Colonic mucosa (tissue), 4 donors: ENCODE measurements at regions not wholly inside any gene's neighbourhood (a gene's known extent, or its start where the extent isn't known, plus 50 kb on each side); places are given as distances from the start of the nearest gene placed in this dataset.
"Not testable (repeated sequence)": the region's sequence is repeated elsewhere in the genome, so short reads cannot be mapped to it uniquely, and the experiment has no call there.

Experiments used
- DNase-seq: peaks from one replicate; pipeline ENCODE4 v3.0.0-alpha.2; 2020
- H3K27ac ChIP-seq: fragments of 200-600 bp; one replicate; pipeline ENCODE4 v1.8.0; 2021
- H3K27me3 ChIP-seq: fragments of 200-600 bp; one replicate; pipeline ENCODE4 v1.8.0; 2021
- H3K36me3 ChIP-seq: fragments of 200-600 bp; one replicate; pipeline ENCODE4 v1.8.0; 2021
- H3K4me1 ChIP-seq: fragments of 200-600 bp; one replicate; pipeline ENCODE4 v1.8.0; 2021; ENCODE audit warnings: mild to moderate bottlenecking
- H3K4me3 ChIP-seq: fragments of 200-600 bp; one replicate; pipeline ENCODE4 v1.8.0; 2021
- H3K9ac ChIP-seq, 2 donors: one replicate each; pipeline ENCODE4 v1.7.0; 2013; ENCODE audit warnings: control low read depth in 2 of 2, low read depth in 2 of 2, low read length in 2 of 2
- H3K9me3 ChIP-seq: fragments of 200-600 bp; one replicate; pipeline ENCODE4 v1.8.0; 2021
- CTCF ChIP-seq: fragments of 200-600 bp; IDR thresholded peaks from one replicate; pipeline ENCODE4 v1.8.0; 2022; ENCODE audit warnings: antibody characterized with exemption, mild to moderate bottlenecking
- intact Hi-C: fragments of 100-400 bp; cut with DNase I; formaldehyde crosslinking; loops from one replicate; pipeline ENCODE4 v1.14.1; 2022
- donor health status: healthy.
- donor health status: DM: no; HTN: no; CAD: no.
- donor health status: DM: no; HTN: no; CAD: no.

GRCh38 chr18:38174173-38174572 is 608.6 kb upstream of the CELF4 start:
- no peaks in the 10 kb centered on the region for H3K27me3 ChIP-seq
- H3K4me1 ChIP-seq = no peaks in the 10 kb centered on the region
- TF ChIP-seq CTCF = no peak
- no peak overlapping the region for H3K4me3 ChIP-seq
- H3K9me3 ChIP-seq = no peaks in the 10 kb centered on the region
- H3K27ac ChIP-seq = no peak overlapping the region
- intact Hi-C loops = no loop called here
- DNase-seq = no peak
- no peak overlapping the region for H3K9ac ChIP-seq
- H3K36me3 ChIP-seq = no peaks in the 10 kb centered on the region

- no peaks in the 10 kb centered on the region for H3K4me1 ChIP-seq
- no peak for DNase-seq
- H3K27ac ChIP-seq = no peak overlapping the region
- no peaks in the 10 kb centered on the region for H3K9me3 ChIP-seq
- intact Hi-C loops = no loop called here
- no peaks in the 10 kb centered on the region for H3K27me3 ChIP-seq
- no peak overlapping the region for H3K4me3 ChIP-seq
- no peaks in the 10 kb centered on the region for H3K36me3 ChIP-seq
- no peak for TF ChIP-seq CTCF
- H3K9ac ChIP-seq = no peak overlapping the region
Measured at GRCh38 chr18:38170845-38171244, 605.2 kb upstream of the CELF4 start.

GRCh38 chr18:38167623-38168022 is 602.0 kb upstream of the CELF4 start:
- TF ChIP-seq CTCF = no peak
- H3K36me3 ChIP-seq = no peaks in the 10 kb centered on the region
- intact Hi-C loops = no loop called here
- H3K27me3 ChIP-seq = no peaks in the 10 kb centered on the region
- no peaks in the 10 kb centered on the region for H3K9me3 ChIP-seq
- H3K4me1 ChIP-seq = no peaks in the 10 kb centered on the region
- no peak for DNase-seq
- no peak overlapping the region for H3K9ac ChIP-seq
- H3K4me3 ChIP-seq = no peak overlapping the region
- no peak overlapping the region for H3K27ac ChIP-seq

GRCh38 chr18:38153116-38153515 is 587.5 kb upstream of the CELF4 start:
- H3K27ac ChIP-seq, H3K36me3 ChIP-seq, H3K9me3 ChIP-seq, H3K27me3 ChIP-seq, H3K4me3 ChIP-seq, H3K9ac ChIP-seq, intact Hi-C loops, DNase-seq, H3K4me1 ChIP-seq: not testable (repeated sequence)

- Histone ChIP-seq H3K36me3 (no peaks in the 10 kb centered on the region), H3K4me1 (no peaks in the 10 kb centered on the region), H3K4me3 (no peak overlapping the region), H3K27me3 (no peaks in the 10 kb centered on the region), H3K9me3 (no peaks in the 10 kb centered on the region), H3K27ac (no peak overlapping the region), H3K9ac (no peak overlapping the region)
- intact Hi-C loops = no loop called here
- TF ChIP-seq CTCF = no peak
- no peak for DNase-seq
Measured at GRCh38 chr18:38116716-38117115, 551.1 kb upstream of the CELF4 start.

- Histone ChIP-seq H3K4me1 (no peaks in the 10 kb centered on the region), H3K4me3 (no peak overlapping the region), H3K27ac (no peak overlapping the region), H3K9me3 (no peaks in the 10 kb centered on the region), H3K36me3 (no peaks in the 10 kb centered on the region), H3K27me3 (no peaks in the 10 kb centered on the region), H3K9ac (no peak overlapping the region)
- intact Hi-C loops = no loop called here
- DNase-seq = no peak
- no peak for TF ChIP-seq CTCF
Measured at GRCh38 chr18:38115201-38115600, 549.6 kb upstream of the CELF4 start.
